OCI-M1 (cell line): ENCODE measurements at regions not wholly inside any gene's neighbourhood (a gene's known extent, or its start where the extent isn't known, plus 50 kb on each side); places are given as distances from the start of the nearest gene placed in this dataset.
A peak's percentile ranks its signal among the peaks of the same experiment; 100 is the strongest.
"Not testable (repeated sequence)": the region's sequence is repeated elsewhere in the genome, so short reads cannot be mapped to it uniquely, and the experiment has no call there.

ENCODE experiments used
- DNase-seq: peaks from one replicate; lab custom pipeline; 2025; lab: John Stamatoyannopoulos, UW

GRCh38 chr18:54662986-54663385, 71.9 kb downstream of the DYNAP start:
- DNase-seq, result no peak

DNA sequence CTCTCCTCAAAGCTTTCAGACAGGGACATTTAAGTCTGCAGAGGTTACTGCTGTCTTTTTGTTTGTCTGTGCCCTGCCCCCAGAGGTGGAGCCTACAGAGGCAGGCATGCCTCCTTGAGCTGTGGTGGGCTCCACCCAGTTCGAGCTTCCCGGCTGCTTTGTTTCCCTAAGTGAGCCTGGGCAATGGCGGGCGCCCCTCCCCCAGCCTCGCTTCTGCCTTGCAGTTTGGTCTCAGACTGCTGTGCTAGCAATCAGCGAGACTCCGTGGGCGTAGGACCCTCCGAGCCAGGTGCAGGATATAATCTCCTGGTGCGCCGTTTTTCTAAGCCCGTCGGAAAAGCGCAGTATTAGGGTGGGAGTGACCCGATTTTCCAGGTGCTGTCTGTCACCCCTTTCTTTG, 78.7 kb downstream of the DYNAP start:
- DNase-seq, result not testable (repeated sequence)

DNA sequence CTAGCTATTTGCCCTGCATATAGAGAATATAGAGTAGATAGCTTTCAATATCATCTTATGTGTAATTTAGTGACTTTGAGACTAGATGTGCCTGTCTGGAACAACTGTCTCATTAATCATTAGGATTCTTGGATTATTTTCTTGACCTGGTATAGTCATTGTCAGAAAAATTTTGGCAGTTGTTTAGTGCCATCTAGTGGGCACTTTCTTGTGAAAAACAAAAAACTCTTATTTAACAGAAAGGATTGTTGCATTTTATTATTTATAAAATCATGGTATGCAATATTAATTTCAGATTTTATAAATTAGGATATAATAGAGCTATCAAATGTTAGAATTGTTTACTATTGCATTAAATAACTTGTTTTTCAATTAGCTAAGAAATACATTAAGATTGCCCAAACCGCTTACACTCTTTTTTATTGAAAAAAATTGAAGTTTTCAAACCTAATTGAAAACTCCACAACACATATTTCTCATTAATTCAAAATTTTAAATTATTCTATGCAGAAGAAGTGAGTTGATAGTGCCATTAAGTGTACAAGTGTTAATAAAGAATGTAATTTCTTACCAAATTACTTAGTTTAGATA, 80.3 kb downstream of the DYNAP start:
- DNase-seq, result peak; percentile 66

- no peak for DNase-seq
These were observed 81.1 kb downstream of the DYNAP start for GRCh38 chr18:54672109-54672508.

- no peak for DNase-seq
These were observed 81.9 kb downstream of the DYNAP start for GRCh38 chr18:54672846-54673475.

GRCh38 chr18:54673936-54674335, 82.9 kb downstream of the DYNAP start:
- DNase-seq, result no peak

DNA sequence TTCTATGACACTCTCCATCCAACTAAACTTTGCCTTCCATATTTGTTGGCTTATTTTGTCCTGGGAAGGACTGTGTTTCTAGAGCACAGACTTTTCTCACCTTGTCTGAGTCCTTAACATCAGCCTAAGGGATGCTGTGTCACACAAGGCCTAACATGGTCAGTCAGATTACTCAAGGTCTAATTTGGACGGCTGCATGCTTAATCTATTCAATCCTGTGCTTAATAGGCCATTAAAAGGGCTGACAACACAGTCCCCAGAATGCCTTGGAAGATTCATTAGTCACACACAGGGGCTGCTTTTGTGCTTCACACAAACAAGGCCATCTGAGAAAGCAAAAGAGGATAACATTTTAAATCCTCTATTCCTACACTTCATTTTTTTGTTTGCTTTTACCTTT, 84.0 kb downstream of the DYNAP start:
- DNase-seq, result no peak

- peak; percentile 87 for DNase-seq
These were observed 88.5 kb downstream of the DYNAP start for GRCh38 chr18:54679318-54680149.

GRCh38 chr18:54684784-54685183, 93.7 kb downstream of the DYNAP start:
- no peak for DNase-seq

DNA sequence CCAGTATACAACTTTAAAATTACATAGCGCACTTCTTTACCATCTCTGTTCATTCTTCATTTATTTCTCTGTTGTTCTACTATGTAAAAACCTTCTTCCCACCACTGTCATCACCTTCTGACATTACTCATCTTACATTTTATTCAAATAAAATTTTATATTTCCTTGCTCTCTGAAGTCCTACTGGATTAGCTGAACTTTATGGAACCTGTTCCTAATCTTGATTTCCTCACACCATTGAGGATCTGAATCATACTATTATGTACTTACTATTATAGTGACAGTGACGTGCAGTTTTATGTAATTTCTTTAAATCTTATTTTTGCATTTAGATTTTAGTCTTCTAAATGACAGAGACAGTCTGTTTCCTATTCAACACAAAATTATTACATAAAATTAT, 98.3 kb downstream of the DYNAP start:
- DNase-seq, result no peak

GRCh38 chr18:54690198-54690597, 99.2 kb downstream of the DYNAP start:
- DNase-seq, result no peak

- no peak for DNase-seq
These were observed 101.4 kb downstream of the DYNAP start for GRCh38 chr18:54692463-54692862.

GRCh38 chr18:54696616-54697293, 105.7 kb downstream of the DYNAP start:
- DNase-seq, result no peak

GRCh38 chr18:54700580-54700979, 109.5 kb downstream of the DYNAP start:
- DNase-seq, result no peak

DNA sequence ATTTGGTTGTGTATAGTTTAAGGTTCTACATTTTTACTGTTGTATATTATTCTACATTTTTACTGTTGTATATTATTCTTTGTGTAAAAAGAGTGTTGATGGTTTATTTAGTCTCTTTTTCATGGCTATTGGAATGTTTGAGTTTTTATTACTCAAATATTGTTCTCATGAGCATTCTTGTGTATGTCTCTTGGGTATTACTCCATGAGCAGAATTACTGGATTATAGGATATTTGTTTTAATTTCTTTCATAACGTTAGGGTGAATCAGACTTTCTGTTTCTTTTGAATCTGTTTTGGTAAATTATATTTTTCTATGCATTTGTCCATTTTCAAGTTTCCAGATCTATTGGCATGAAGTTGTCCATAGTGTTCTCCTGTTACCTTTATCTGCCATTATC, 111.6 kb downstream of the DYNAP start:
- DNase-seq, result no peak

- no peak for DNase-seq
These were observed 118.0 kb upstream of the RAB27B start for GRCh38 chr18:54710074-54710899.

DNA sequence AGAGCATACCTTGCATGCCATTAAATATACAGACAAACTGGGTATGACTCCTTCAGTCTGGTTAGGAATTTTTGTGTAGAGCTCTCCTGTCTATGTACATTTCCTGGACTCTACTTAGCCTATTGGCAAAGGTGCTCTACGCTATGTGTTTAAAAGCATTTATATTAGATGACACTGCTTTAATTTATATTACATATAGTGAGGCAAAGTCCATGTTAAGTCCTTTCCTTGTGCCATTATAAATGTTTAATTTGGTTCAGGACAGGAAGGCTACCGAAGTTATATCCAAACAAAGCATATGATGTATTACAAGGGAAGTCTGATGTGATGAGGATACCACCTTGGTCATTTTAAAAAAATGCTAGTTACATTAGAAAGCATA, 117.4 kb upstream of the RAB27B start:
- no peak for DNase-seq

DNA sequence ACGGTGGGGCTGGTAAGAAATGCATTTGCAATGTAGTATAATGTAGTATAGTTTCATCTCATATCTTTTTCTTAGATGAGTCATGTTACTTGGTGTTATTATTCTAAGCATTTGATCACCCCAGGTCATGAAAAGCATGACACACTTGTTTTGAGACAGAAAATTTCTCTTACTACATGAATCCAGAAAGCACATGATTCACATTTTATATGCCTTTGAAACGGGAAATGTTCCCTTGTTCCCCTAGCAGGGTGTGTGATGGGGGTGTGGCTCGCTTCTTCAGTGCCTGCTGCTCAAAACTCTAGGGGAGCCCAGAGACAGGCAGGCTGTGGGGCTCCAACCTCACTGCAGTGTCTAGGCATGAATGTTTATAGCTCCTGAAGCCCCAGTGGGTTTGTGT, 116.0 kb upstream of the RAB27B start:
- peak; percentile 23 for DNase-seq

- DNase-seq, result no peak
These were observed 115.5 kb upstream of the RAB27B start for GRCh38 chr18:54712758-54713157.

GRCh38 chr18:54713386-54713785, 114.9 kb upstream of the RAB27B start:
- peak; percentile 38 for DNase-seq

GRCh38 chr18:54714851-54715250, 113.4 kb upstream of the RAB27B start:
- DNase-seq, result no peak

GRCh38 chr18:54716586-54716985, 111.7 kb upstream of the RAB27B start:
- no peak for DNase-seq
